ENCODE measurements at regions not wholly inside any gene's neighbourhood (a gene's known extent, or its start where the extent isn't known, plus 50 kb on each side); places are given as distances from the start of the nearest gene placed in this dataset.
A peak's percentile ranks its signal among the peaks of the same experiment; 100 is the strongest.
"Not testable (repeated sequence)": the region's sequence is repeated elsewhere in the genome, so short reads cannot be mapped to it uniquely, and the experiment has no call there.

DNA sequence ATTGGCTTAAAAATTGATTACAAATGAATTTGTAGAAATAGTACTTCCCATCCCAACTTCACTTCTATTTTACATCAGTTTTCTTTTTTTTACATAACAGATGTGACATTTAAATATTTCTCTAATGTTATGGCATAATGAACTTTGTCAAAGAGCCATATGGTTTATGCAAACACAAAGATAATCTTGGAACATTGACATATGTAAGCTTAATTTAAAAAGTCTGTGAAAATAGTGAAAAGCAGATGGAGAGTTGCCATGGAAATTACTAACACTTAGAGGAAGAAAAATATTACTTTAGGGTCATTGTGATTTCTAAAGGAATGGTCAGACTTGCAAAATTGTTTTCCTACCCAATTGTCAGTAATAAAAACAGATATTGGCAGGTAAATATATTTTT is 232.4 kb downstream of the AEBP2 start:
- DNase-seq, result no peak

DNA sequence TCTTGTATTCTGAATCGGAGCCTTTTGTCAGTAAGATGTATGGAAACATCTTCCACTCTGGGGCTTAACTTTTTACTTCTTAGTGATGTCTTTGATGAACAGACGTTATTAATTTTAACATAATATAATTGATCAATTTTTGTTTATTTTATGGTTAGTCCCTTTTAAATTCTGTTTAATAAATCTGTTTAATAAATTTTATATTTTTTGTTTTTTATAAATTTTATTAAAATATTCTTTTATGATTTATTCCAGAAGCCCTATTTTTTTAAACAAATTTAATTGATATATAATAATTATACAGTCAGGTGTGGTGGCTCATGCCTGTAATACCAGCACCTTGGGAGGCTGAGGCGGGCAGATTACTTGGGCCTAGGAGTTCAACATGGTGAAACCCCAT is 235.1 kb downstream of the AEBP2 start:
- no peak for DNase-seq

DNA sequence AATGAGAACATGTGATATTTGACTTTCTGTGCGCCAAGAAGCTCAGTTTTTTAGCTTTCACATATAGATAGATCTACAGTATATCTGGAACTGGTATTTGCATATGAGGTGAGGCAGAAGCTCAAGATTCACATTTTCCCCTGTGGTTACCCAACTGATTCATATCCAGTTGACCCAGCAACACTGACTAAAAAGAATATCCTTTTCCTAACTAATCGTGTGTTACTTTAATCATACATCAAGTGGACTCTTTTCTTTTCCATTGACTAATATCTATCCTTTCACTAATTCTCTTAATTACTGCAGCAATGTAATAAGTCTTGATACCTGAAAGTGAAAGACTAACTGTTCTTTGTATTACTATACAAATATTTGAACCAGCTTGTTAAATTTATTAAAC is 236.1 kb downstream of the AEBP2 start:
- no peak for DNase-seq

DNA sequence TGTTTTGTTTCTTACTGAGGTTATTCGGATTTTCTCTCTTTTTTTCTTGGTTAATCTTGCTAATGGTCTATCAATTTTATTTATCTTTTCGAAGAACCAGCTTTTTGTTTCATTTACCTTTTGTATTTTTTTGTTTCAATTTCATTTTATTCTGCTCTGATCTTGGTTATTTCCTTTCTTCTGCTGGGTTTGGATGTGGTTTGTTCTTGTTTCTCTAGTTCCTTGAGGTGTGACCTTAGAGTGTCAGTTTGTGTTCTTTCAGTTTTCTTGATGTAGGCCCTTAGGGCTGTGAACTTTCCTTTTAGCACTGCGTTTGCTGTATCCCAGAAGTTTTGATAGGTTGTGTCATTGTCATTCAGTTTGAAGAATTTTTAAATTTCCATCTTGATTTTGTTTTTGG is 239.2 kb downstream of the AEBP2 start:
- DNase-seq, result not testable (repeated sequence)

DNA sequence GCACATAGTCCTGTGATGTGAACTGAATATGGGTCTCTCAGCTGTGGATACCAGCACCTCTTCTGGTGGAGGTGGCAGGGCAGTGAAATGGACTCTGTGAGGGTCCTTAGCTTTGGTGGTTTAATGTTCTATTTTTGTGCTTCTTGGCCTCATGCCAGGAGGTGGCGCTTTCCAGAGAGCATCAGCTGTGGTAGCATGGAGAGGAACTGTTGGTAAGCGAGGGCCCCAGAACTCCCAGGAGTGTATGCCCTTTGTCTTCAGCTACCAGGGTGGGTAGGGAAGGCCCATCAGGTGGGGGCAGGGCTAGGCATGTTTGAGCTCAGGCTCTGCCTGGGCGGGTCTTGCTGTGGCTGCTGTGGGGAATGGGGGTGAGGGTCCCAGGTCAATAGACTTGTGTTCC is 241.7 kb downstream of the AEBP2 start:
- no peak for DNase-seq

DNA sequence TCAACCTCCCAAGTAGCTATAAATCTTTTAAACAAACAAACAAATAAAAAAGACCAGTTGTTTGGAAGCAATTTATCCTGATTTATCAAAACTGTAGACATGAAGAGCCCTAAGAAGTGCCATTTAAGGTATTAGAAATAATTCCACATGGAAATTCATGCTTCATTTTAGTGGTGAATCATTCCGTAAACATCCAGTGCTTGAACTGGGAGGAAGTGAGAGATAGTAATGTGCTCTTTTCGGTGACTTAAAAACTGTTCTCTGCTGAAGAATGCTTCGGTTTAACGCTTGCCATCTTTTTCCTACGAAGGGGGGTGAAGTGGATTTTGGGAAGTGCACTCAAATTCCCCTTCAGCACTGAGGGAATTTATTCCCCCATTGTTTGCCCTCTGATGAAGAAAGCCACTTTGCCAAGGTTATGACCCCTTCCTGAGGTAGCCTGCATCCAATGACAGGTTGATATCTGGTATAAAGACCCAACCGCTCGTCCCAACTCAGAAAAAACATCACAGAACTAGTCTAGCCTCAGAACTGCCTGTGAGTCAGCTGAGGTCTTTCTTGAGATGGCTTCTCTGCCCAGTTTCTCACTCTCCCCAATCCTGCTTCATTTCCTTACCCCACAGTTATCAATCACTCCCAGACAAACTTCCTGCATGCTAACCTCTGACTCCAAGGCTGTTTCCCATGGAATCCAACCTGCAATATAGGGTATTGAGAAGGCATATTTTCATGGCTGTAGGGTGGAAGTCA is 244.1 kb downstream of the AEBP2 start:
- DNase-seq, result no peak

DNA sequence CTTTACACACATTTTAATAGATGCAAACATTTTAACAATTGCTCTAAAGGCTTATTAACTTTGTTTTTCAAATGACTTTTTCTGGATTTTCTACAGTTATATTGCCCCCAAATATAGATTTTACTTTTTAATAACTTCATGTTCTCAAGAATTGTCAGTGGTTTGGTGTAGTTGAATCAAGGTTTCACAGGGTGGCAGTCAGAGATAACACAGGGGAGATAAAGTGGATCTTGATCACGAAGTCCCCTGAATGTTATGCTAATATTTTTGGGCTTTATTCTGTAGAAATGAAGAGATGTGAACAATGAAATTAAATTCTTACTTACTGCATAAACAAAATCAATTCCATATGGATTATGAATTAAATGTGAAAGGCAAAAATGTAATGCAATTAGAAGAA is 248.1 kb downstream of the AEBP2 start:
- no peak for DNase-seq

DNA sequence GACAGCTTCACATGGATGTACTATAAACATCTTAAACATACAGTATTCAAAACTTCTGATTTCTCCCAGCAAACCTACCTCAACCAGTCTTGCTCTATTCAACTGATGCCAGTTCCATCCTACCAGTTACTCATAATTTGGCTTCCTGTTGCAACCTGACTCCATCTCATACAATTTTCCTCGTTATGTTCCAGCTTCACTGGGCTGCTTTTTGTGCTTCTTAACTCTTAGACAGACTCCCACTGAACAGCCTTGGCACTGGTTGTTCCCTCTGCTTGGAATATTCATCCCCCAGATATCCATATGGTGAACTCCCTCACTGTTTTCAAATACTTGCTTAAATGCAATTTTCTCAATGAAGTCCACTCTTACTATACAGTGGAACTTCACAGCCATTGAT is 249.2 kb downstream of the AEBP2 start:
- DNase-seq, result no peak

DNA sequence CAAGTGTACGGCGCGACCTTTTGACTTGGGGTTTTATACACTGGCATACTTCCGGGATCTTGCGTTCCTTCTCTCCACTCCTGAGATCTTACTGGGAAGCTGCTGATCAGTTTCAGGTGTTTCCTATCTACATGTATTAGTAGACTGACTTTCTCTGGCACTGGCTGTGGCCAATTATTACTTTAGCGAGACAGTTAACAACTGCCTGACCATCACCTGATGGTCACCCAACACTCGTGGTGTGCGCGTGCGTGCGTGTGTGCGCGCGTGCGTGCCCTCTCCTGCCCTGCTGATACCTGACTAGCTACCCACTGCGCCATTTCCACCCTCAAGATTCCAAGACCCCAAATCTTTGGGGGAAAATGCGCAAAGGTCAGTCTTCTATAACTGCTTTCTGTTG is 249.9 kb downstream of the AEBP2 start:
- no peak for DNase-seq

DNA sequence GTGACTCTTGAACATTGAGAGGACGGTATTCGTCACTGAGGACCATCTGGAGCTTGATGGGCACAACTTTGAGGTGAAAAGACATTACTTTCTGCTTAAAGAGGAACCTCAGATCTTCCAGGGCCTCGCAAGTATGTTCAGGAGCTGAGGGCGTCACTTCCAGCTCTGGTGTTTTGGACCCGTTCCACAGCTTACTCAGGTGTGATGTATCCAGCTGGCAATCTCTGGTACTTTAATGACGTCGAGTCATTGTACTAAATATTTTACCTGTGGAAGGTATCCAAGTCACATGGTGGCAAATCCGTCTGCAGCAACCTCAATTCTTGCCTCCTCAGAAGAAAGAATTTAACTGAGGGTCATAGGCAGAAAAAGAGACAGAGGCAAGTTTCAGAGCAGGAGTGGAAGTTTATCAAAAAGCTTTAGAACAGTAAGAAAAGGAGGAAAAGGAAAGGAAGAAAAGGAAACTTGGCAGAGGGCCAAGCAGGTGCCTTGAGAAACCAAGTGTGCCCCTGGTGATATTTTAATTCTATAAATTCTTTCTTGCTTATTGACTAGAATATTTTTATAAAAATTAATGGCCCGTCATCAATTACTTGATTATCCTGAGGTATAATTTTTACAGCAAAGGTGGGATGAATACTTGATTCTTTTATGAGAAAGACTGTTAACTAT is 250.6 kb downstream of the AEBP2 start:
- DNase-seq, result peak; percentile 42

DNA sequence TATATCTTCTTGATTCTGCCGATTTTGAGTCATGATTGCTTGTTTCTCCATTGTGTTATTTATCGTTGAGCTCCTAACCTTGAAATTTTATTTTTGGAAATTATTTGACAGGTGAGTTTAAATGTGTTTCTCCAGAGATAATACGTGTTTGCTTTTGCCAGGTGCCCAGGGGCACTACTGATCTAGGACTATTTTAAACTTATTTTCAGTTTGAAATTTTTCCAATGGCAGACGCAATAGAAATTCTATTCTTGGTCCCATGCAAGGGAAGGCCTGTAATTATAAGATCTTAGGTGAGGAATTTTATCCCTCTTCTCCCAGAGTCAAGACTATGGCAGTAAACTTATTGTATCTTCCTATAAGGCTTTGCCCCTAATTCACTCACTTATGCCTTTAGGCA is 252.8 kb downstream of the AEBP2 start:
- DNase-seq, result no peak

DNA sequence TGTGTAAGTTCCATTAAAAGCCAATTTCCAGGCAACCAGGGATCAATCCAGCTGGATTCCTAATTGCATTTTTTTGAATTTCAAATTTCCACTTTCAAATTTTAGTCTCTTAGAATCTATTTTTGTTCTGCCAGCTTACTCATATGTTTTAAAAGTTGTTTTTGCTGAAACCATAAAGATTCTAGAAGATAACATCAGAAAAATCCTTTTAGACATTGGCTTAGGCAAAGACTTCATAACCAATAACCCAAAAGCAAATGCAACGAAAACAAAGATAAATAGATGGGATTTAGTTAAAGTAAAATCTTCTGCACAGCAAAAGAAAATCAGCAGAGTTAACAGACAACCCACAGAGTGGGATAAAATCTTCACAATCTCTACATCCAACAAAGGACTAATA is 253.3 kb downstream of the AEBP2 start:
- no peak for DNase-seq

DNA sequence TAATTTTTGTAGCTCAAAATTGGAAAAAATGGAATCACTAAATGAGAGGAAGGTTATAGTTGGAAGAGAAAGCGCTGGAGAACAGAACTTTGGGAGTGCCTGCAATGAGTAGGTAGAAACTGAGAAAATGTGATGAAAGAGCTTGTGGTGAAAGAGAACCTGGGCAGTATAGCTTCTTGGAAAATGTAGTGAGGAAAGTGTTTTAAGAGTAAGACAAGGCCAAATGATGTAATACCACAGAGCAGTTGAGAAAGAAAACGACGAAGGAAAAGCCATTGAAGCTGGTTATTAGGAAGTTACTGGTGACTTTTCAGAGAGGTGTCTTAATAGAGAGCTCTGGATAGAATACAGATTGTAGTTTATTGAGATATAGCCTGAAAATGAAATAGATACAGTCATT is 255.3 kb downstream of the AEBP2 start:
- DNase-seq, result no peak

DNA sequence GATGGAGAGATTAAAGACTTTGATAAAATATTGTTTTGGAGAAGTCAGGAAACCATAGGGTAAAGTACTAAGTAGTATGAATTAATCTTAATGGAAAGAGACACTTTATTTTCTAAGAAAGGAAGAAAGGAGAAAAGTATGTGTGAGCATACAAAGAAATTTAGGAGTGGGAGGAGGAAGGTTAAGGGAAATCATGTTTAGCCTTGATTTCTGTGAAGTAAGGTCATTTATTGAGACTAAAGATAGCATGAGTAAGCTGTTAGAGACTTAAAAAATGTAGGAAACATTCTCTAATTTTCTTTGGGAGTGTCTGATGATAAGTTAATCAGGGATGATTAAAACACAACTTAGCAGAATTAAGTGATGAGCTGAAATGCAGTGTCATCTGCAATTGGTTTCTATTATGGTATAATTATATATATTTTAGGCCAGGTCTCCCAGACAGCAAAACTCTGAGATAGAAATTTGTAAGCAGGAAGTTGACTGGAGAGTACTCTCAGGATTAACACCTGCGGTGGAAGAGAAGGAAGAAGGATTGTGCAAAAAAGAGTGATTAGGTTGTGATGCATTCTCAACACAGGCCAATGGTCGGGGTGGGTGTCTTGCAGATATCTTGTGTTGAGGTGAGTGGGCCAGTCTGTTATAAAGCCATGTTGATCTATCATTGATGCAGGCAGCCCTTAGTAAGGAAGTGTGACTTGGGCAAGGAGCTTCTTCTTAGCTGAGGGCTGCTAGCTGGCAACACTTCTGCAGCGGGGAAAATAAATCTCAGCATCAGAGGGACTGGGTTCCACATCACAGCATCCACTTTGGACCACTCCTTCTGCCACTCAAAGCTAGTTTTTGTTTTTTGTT is 256.2 kb downstream of the AEBP2 start:
- no peak for DNase-seq

DNA sequence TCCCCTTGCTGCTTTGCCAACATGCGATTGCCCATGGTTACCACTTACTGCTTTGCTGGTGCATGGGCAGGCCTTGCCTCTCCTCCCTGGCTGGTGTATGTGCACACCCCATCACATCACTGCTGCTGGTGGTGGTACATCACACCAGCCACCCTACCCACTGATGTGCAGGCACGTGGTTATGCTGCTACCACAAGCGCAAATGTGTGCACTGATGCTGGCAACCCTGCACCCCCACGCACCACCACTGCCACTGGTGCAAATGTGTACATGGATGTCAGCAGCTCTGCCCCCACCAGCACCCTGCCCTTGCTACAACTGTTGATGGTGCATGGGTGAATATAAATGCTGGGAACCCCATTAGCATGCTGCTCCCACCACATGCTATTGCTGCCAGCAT is 261.7 kb downstream of the AEBP2 start:
- no peak for DNase-seq

DNA sequence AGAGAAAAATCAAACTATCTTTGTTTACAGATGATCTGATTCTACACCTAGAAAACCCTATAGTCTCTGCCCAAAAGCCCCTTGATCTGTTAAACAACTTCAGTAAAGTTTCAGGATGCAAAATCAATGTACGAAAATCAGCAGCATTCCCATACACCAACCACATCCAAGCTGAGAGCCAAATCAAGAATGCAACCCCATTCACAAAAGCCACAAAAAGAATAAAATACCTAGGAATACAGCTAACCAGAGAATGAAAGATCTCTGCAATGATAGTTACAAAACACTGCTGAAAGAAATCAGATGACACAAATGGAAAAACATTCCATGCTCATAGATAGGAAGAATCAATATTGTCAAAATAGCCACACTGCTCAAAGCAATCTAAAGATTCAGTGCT is 265.7 kb downstream of the AEBP2 start:
- DNase-seq, result no peak

DNA sequence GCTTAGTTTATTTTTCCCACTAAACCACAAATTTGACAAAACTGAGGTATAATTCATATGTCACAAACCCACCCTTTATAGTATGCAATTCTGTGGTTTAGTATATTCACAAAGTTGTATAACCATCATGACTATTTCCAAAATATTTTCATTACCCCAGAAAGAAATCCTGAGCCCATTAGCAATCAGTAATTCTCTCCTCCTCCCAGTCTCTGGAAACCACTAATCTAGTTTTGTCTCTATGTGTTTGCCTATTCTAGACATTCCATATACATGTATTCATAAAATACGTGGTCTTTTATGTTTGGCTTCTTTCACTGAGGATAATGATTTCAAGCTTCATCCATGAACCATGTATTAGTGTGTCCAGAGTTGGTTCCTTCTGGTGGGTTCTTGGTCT is 267.6 kb downstream of the AEBP2 start:
- DNase-seq, result no peak

DNA sequence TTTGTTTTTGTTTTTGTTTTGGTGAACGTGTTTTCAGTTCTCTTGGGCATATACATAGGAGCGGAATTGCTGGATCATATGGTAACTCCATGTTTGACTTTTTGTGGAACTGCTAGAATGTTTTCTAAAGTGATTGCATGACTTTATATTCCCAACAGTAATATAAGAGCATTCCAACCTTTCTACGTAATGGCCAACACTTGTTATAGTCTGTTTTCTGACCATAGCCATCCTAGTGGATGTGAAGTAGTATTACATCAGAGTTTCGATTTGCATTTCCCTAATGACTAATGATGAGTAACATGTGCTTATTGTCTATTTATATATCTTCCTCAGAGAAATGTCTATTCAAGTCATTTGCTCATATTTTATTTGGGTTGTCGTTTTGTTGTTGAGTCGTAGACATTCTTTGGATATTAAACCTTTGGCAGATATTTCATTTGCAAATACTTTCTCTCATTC is 268.7 kb downstream of the AEBP2 start:
- no peak for DNase-seq

DNA sequence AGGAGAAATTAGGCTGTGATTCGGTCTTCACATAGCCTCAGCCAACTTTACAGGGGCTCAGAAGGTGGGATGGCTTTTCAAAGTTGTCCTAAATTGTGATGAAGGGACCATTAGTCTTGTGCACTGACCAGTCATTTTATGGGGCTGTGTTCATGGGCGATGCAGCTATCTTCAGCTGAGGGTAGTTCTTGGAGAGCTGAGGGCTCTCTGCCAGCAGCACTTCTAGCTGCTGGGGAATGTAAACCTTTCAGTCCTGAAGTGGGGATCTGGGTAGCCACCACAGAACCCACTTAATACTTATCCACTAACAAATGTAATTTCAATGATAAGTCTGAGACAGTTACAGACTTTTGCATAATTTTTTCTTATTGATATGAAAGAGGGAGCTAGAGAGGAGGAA is 270.6 kb downstream of the AEBP2 start:
- no peak for DNase-seq

DNA sequence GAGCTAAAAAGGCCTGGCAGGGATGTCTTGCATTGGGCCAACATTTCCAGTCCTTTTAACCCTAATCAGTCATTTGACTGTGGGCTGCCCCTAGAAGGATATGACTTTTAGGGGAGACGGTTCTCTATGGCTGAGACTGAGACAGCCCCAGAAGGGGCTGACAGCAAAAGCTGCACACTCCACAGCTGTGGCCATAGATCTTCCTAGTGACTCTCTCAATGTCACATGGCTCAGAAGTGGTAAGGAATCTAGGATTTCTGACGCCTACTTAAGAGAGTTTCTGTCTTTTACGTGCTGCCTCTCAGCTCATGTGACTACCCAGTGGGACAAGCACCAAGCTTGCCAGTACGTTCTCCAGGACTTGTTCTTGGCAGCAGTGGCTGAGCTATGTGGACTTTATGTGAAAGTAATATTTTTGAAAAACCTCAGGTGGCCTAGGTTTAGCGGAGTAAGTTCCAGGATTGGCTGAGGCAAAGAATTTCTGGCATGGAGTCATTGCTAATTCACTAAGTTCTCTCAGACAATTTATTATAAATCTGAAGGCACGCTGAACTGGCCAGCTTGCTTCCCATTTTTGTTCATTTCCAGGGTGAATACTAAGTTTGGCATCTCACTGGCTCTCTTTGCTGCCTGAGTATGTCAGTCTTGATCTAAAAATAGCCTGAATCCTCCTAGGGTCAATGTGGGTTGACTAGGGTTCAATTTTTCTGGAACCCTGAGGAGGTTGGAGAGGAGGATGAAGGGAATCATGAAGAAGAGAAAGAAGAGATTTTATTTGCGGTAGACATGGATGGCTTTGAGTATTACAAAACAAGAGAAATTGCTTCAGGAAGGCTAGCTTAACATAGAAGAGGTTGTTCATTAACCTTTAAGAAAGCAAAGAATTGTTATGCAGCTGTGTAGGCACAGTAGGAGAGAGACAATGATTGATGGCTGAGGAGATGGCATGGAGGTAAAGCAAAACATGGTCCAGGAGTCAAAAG is 271.8 kb downstream of the AEBP2 start:
- no peak for DNase-seq

DNA sequence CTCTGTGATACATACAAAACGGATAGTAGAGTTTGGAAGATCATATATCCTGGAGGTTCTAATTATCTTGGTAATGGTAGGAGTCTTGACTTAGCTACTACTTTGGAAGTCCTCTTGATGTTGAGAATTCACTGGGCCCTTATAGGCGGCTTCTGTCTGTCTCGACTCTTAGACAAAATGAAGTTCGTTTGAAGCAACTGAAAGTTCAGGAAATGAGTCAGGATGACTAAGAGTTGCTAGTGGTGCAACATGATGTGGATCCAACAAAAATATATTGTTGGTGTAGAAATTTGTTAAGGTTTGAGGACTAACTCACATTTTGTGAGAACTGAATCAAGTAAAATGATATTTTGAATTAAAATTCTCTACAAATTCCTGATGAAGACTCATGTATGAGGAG is 272.7 kb downstream of the AEBP2 start:
- no peak for DNase-seq

DNA sequence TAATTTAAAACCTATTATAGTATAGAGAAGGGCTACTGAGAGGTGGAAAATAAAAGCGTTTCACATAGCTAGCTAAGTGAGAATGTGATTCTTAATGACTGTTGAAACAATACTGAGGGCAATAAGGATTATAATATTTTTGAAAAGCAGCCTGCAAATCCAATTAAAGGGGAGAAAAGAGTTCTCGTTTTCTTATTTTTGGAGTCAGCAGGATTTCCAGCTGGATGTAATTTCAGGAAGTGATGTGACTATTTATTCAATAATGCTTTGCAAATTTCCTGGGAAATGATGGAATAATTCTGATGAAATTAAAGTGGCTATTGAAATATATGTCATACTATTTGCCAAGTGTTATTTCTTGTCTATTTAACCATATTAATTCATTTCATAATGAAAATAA is 279.1 kb downstream of the AEBP2 start:
- no peak for DNase-seq

DNA sequence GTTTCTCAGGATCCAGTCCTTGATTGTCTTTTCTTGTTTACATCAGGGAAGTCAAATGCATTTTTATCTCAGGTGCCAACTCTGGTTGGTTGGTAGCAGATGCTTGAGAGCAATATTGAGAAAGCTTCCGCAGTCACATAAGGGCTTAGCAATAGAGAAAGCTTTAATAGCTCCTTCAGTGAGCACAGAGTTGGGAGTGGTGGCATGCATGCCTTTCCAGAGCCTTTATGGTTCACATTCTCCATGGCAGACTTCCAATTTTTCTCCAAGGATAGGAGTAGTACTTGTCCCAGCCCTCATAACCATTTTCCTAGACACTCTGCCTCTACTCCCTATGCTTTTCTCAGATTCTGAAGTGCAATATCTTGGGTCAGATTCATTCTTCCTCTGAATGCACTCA is 280.4 kb downstream of the AEBP2 start:
- DNase-seq, result no peak

Measured in NCI-H1105 (cell line).